ENCODE measurements at regions not wholly inside any gene's neighbourhood (a gene's known extent, or its start where the extent isn't known, plus 50 kb on each side); places are given as distances from the start of the nearest gene placed in this dataset.
A peak's percentile ranks its signal among the peaks of the same experiment; 100 is the strongest.

DNA sequence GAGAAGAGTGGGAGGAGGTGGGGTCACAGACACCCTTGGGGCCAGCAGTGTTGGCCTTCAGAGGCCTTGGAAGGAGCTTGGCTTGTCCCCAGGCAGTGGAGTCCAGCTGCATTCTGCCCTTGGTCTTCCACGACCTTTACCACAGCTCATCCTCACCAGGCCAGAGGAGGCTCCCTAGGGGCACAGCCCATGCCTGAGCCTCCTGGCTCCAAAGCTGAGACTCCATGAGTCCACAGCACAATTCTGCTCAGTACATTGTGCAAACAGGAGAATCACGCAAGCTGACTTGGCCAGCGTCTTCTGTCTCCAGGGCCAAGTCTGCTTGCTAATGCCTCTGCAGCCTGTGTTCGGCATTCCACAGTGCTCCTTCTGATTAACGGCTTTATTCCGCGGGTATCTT is 337.2 kb downstream of the SMOC2 start:
- no peak for DNase-seq (ENCODE audit: low spot score)
- TF ChIP-seq, protein P1, sequence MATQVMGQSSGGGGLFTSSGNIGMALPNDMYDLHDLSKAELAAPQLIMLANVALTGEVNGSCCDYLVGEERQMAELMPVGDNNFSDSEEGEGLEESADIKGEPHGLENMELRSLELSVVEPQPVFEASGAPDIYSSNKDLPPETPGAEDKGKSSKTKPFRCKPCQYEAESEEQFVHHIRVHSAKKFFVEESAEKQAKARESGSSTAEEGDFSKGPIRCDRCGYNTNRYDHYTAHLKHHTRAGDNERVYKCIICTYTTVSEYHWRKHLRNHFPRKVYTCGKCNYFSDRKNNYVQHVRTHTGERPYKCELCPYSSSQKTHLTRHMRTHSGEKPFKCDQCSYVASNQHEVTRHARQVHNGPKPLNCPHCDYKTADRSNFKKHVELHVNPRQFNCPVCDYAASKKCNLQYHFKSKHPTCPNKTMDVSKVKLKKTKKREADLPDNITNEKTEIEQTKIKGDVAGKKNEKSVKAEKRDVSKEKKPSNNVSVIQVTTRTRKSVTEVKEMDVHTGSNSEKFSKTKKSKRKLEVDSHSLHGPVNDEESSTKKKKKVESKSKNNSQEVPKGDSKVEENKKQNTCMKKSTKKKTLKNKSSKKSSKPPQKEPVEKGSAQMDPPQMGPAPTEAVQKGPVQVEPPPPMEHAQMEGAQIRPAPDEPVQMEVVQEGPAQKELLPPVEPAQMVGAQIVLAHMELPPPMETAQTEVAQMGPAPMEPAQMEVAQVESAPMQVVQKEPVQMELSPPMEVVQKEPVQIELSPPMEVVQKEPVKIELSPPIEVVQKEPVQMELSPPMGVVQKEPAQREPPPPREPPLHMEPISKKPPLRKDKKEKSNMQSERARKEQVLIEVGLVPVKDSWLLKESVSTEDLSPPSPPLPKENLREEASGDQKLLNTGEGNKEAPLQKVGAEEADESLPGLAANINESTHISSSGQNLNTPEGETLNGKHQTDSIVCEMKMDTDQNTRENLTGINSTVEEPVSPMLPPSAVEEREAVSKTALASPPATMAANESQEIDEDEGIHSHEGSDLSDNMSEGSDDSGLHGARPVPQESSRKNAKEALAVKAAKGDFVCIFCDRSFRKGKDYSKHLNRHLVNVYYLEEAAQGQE (IDR thresholded peaks at IDR 0.05) = no peak
- peak; percentile 60 for TF ChIP-seq NR2F2 (IDR thresholded peaks at IDR 0.05)
- Histone ChIP-seq H3K9ac (ENCODE audit: low read depth in 1 of 2, low read length in 2 of 2) (no peak overlapping the region), H3K4me3 (ENCODE audit: low read depth in 1 of 3, low read length in 3 of 3) (no peak overlapping the region), H3K36me3 (ENCODE audit: control insufficient read depth in 4 of 4, insufficient read depth in 3 of 4, low read depth in 1 of 4, low read length in 3 of 4) (no peaks in the 10 kb centered on the region), H3K4me1 (ENCODE audit: control insufficient read depth in 4 of 4, insufficient read depth in 4 of 4, low read length in 3 of 4) (no peaks in the 10 kb centered on the region), H3K27ac (ENCODE audit: low read depth in 1 of 2, low read length in 2 of 2) (no peak overlapping the region), H3K27me3 (ENCODE audit: control insufficient read depth in 4 of 4, insufficient read depth in 4 of 4, low read length in 3 of 4) (no peaks in the 10 kb centered on the region), H3K9me3 (ENCODE audit: control insufficient read depth in 4 of 4, low read length in 3 of 4) (peaks cover 0 to 17% (median 4%) of the 10 kb centered on the region in 4 donors)
- 80% methylated on average over 7 of the region's 7 CpGs for WGBS

DNA sequence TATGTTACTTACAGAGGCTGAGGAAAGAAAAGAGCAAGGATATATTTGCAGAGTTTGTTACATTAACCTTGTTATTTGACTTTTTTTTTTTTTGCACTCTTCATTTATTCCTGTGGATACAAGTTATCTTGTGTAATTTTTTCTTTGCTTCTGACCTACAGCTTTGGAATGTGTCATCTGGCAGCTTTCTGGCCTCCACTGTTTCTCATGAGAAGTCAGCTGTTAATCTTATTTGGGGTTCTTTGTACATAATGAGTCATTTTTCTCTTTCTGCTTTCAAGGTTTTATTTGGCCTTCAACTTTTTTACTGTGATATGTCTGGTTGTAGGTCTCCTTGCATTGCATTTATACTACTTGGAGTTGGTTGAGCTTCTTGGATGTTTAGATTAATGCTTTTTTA is 333.4 kb downstream of the SMOC2 start:
- TF ChIP-seq YY1 (IDR thresholded peaks at IDR 0.05) (no peak), HNF4G (IDR thresholded peaks at IDR 0.05) (no peak), JUND (IDR thresholded peaks at IDR 0.05) (no peak), TAF1 (conservative IDR thresholded peaks at IDR 0.05) (no peak), GABPA (IDR thresholded peaks at IDR 0.05 in 1 of 2, conservative IDR thresholded peaks at IDR 0.05 in 1 of 2) (no peak), RAD21 (IDR thresholded peaks at IDR 0.05) (no peak), NR2F2 (IDR thresholded peaks at IDR 0.05) (no peak), RXRA (IDR thresholded peaks at IDR 0.05) (no peak), FOXA1 (IDR thresholded peaks at IDR 0.05) (no peak)
- TF ChIP-seq, protein P2, sequence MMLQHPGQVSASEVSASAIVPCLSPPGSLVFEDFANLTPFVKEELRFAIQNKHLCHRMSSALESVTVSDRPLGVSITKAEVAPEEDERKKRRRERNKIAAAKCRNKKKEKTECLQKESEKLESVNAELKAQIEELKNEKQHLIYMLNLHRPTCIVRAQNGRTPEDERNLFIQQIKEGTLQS (IDR thresholded peaks at IDR 0.05) = no peak
- TF ChIP-seq, protein P1 (IDR thresholded peaks at IDR 0.05) = no peak
- TF ChIP-seq, protein P3, sequence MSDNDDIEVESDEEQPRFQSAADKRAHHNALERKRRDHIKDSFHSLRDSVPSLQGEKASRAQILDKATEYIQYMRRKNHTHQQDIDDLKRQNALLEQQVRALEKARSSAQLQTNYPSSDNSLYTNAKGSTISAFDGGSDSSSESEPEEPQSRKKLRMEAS (IDR thresholded peaks at IDR 0.05) = no peak
- no peak for DNase-seq (ENCODE audit: low spot score)
- no peaks in the 10 kb centered on the region for H3K4me1 ChIP-seq (ENCODE audit: control insufficient read depth in 4 of 4, insufficient read depth in 4 of 4, low read length in 3 of 4)
- no peaks in the 10 kb centered on the region for H3K36me3 ChIP-seq (ENCODE audit: control insufficient read depth in 4 of 4, insufficient read depth in 3 of 4, low read depth in 1 of 4, low read length in 3 of 4)
- H3K9ac ChIP-seq (ENCODE audit: low read depth in 1 of 2, low read length in 2 of 2) = no peak overlapping the region
- peaks cover 0 to 25% (median 2%) of the 10 kb centered on the region in 4 donors for H3K9me3 ChIP-seq (ENCODE audit: control insufficient read depth in 4 of 4, low read length in 3 of 4)
- H3K27ac ChIP-seq (ENCODE audit: low read depth in 1 of 2, low read length in 2 of 2) = no peak overlapping the region
- no peak overlapping the region for H3K4me3 ChIP-seq (ENCODE audit: low read depth in 1 of 3, low read length in 3 of 3)
- no peaks in the 10 kb centered on the region for H3K27me3 ChIP-seq (ENCODE audit: control insufficient read depth in 4 of 4, insufficient read depth in 4 of 4, low read length in 3 of 4)

All from liver (tissue), 7 donors.